ENCODE measurements at regions not wholly inside any gene's neighbourhood (a gene's known extent, or its start where the extent isn't known, plus 50 kb on each side); places are given as distances from the start of the nearest gene placed in this dataset.

DNA sequence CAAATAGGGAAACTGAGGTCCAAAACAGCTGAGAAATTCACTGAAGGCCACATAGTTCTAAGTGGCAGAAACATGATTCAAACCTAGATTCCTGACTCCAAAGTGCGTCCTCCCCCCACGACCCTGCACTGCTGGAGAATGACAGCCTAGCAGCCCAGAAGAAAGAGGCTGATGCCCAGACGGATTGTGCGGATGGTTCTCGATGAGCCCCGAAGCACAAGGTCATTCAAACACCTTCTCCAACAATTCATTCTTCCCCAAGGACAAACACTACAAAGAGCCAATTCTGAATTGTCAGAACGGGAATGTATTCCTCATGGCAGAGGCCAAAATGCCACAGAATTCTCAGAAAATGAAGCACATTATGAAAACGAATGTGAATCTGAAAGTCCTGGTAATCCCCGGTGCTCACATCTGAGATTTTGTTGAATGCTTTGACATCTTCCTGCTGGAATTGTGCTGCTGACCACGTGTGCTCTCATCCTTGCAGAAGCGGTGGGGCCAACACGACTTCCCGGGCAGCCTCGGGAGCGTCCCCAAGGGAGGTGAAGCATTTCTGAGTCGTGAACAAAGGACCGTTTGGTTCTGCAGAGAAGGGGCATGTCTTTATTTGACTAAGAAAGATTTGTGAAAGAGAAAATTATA is 337.0 kb downstream of the EIPR1 start:
- Histone ChIP-seq H3K4me2 (ENCODE audit: low read length) (no peak overlapping the region), H2AFZ (ENCODE audit: low read length) (no peak overlapping the region)
- TF ChIP-seq EZH2 (IDR thresholded peaks at IDR 0.05; ENCODE audit: borderline replicate concordance, low read length) = no peak
- TF ChIP-seq, protein P1, sequence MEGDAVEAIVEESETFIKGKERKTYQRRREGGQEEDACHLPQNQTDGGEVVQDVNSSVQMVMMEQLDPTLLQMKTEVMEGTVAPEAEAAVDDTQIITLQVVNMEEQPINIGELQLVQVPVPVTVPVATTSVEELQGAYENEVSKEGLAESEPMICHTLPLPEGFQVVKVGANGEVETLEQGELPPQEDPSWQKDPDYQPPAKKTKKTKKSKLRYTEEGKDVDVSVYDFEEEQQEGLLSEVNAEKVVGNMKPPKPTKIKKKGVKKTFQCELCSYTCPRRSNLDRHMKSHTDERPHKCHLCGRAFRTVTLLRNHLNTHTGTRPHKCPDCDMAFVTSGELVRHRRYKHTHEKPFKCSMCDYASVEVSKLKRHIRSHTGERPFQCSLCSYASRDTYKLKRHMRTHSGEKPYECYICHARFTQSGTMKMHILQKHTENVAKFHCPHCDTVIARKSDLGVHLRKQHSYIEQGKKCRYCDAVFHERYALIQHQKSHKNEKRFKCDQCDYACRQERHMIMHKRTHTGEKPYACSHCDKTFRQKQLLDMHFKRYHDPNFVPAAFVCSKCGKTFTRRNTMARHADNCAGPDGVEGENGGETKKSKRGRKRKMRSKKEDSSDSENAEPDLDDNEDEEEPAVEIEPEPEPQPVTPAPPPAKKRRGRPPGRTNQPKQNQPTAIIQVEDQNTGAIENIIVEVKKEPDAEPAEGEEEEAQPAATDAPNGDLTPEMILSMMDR (IDR thresholded peaks at IDR 0.05; ENCODE audit: low read length) = no peak

GRCh38 chr2:3040066-3040428 is 337.6 kb downstream of the EIPR1 start:
- Histone ChIP-seq H3K9me2 (ENCODE audit: low read depth, low read length) (no peaks in the 10 kb centered on the region), H3K27me3 (ENCODE audit: insufficient read depth, low read length) (no peaks in the 10 kb centered on the region), H3F3A (ENCODE audit: insufficient read depth, low read length) (no peaks in the 10 kb centered on the region), H3K9me3 (ENCODE audit: low read length) (no peaks in the 10 kb centered on the region), H3K27ac (ENCODE audit: low read depth, low read length, poor library complexity, severe bottlenecking) (no peak overlapping the region), H3K79me2 (ENCODE audit: insufficient read depth, low read length) (no peaks in the 10 kb centered on the region), H3K4me2 (ENCODE audit: low read length) (no peak overlapping the region), H3K4me3 (ENCODE audit: low read depth, low read length, poor library complexity, severe bottlenecking) (no peak overlapping the region), H4K20me1 (ENCODE audit: insufficient read depth, low read length) (no peaks in the 10 kb centered on the region), H2AFZ (ENCODE audit: low read length) (no peak overlapping the region), H3K9ac (ENCODE audit: low read length) (no peak overlapping the region), H3K36me3 (ENCODE audit: insufficient read depth, low read length) (no peaks in the 10 kb centered on the region), H3K4me1 (ENCODE audit: insufficient read depth, low read length, severe bottlenecking) (no peaks in the 10 kb centered on the region)
- TF ChIP-seq, protein P1 (IDR thresholded peaks at IDR 0.05; ENCODE audit: low read length) = no peak
- TF ChIP-seq EZH2 (IDR thresholded peaks at IDR 0.05; ENCODE audit: borderline replicate concordance, low read length) = no peak

More for the DNA sequence above, 337.0 kb downstream of the EIPR1 start:
- Histone ChIP-seq H3K36me3 (ENCODE audit: insufficient read depth, low read length) (no peaks in the 10 kb centered on the region), H3K9me3 (ENCODE audit: low read length) (no peaks in the 10 kb centered on the region), H3K4me3 (ENCODE audit: low read depth, low read length, poor library complexity, severe bottlenecking) (no peak overlapping the region), H3K27me3 (ENCODE audit: insufficient read depth, low read length) (no peaks in the 10 kb centered on the region), H3K27ac (ENCODE audit: low read depth, low read length, poor library complexity, severe bottlenecking) (no peak overlapping the region), H3K9ac (ENCODE audit: low read length) (no peak overlapping the region), H3K79me2 (ENCODE audit: insufficient read depth, low read length) (no peaks in the 10 kb centered on the region), H3F3A (ENCODE audit: insufficient read depth, low read length) (no peaks in the 10 kb centered on the region), H4K20me1 (ENCODE audit: insufficient read depth, low read length) (no peaks in the 10 kb centered on the region), H3K4me1 (ENCODE audit: insufficient read depth, low read length, severe bottlenecking) (no peaks in the 10 kb centered on the region), H3K9me2 (ENCODE audit: low read depth, low read length) (no peaks in the 10 kb centered on the region)

DNA sequence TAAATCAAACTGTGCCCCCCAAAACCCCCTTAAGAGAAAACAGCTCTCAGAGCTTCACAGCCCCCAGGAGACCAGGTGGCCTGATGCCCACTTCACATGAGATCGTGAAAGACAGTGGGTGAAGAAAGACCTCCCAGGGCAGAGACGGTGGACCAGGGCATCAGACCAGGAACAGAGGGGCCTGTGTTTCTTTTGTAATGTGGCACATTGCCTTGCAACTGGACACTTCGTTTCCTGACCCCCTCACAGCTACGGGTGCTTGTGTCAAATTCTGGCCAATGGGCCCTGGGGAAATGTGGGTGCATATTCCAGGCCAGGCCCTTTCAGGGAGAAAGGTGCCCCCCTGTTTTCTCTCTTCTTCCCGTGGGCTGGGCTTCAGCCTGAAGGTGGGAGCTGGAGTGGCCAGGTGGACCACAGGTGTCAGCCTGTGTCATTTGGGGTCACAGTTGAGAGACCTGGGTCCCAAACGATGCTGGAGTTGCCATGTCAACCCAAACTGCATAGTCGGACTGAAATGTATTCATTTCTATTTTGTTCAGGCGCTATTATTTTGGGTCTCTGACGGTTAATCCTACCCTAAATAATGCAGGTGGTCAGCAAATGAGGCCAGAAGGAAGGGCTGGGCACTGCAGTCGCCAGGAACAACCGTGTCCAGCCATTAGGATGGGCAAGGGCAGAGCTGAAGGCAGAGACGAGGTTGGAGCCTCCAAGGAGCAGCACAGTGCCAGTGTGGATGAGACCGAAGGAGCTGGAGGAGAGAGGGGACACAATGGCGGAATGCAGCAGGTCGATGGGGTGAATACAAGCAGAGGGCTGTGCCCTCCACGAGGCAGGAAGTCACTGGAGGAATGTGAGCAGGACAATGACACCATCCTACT is 338.2 kb downstream of the EIPR1 start:
- TF ChIP-seq, protein P1 (IDR thresholded peaks at IDR 0.05; ENCODE audit: low read length) = no peak
- Histone ChIP-seq H3K36me3 (ENCODE audit: insufficient read depth, low read length) (no peaks in the 10 kb centered on the region), H3K9me2 (ENCODE audit: low read depth, low read length) (no peaks in the 10 kb centered on the region), H3K4me2 (ENCODE audit: low read length) (no peak overlapping the region), H3K9ac (ENCODE audit: low read length) (no peak overlapping the region), H3K27me3 (ENCODE audit: insufficient read depth, low read length) (no peaks in the 10 kb centered on the region), H3K4me3 (ENCODE audit: low read depth, low read length, poor library complexity, severe bottlenecking) (no peak overlapping the region), H3K4me1 (ENCODE audit: insufficient read depth, low read length, severe bottlenecking) (no peaks in the 10 kb centered on the region), H2AFZ (ENCODE audit: low read length) (no peak overlapping the region), H4K20me1 (ENCODE audit: insufficient read depth, low read length) (no peaks in the 10 kb centered on the region), H3K27ac (ENCODE audit: low read depth, low read length, poor library complexity, severe bottlenecking) (no peak overlapping the region), H3F3A (ENCODE audit: insufficient read depth, low read length) (no peaks in the 10 kb centered on the region), H3K79me2 (ENCODE audit: insufficient read depth, low read length) (no peaks in the 10 kb centered on the region), H3K9me3 (ENCODE audit: low read length) (no peaks in the 10 kb centered on the region)
